SK-N-MC (cell line): ENCODE measurements at regions not wholly inside any gene's neighbourhood (a gene's known extent, or its start where the extent isn't known, plus 50 kb on each side); places are given as distances from the start of the nearest gene placed in this dataset.

Experiments
- EZH2 ChIP-seq: fragments of 200-600 bp; sonication (generic); IDR thresholded peaks from one replicate; pipeline ENCODE4 v1.6.1; 2017; ENCODE audit warnings: antibody characterized with exemption
- POLR2AphosphoS5 ChIP-seq: IDR thresholded peaks from 2 replicates; pipeline ENCODE4 v1.6.1; 2012; ENCODE audit warnings: mild to moderate bottlenecking, low read depth, low read length, borderline replicate concordance

DNA sequence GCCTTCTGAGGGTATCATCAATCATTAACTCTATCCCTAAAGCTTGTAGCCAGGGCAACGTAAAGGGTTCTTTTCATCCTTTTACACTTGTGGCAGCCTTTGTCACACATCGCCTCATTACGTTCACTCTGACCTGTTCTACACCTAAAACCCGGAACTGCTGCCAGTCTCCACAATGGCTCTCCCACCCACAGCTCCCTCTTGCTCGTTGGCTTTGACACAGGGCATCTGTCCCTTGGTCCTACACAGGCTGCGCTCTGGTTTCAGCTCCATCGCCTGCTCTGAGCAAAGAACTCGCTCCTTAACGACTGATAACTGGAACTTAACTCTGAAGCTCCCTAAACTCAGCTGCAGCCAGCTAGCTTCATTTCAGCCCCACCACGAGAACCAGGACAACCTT lies 112.8 kb upstream of the CTNND2 start:
- TF ChIP-seq POLR2AphosphoS5, result no peak
- TF ChIP-seq EZH2, result no peak
